ENCODE measurements at regions not wholly inside any gene's neighbourhood (a gene's known extent, or its start where the extent isn't known, plus 50 kb on each side); places are given as distances from the start of the nearest gene placed in this dataset.

DNA sequence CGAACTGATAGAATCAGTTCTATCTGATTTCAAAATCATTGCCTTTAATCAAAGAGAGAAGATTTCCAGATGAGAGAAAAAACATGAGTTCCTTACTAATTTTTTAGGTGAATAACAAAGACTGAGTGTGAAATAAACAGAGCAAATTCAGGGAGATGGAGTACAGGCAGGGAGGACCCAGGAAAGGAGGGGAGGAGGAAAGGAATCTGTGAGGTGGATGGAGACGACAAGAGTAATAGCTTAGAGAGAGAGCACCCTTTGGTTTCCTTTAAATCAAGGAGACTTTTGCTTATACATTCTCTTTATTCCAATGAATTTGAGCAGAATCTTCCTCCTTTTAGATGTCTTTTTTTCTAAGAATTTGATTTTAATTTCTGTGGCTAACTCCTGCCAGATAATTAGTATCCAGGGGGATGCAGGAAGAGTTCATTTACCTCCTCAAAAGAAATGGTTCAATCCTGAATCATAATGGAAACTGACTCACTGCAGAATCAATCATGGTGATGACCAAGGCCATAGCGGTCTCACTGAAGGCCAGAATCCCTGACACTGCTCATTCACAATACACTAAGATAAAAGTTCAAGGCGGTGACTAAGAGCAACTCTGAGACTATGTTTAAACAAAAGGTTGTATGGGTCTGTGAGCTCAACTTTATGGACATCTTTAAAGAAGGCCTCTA lies 234.0 kb upstream of the ZC3H12C start:
- Mint-ChIP-seq H3K27me3 (ENCODE audit: insufficient read depth, low read depth, poor library complexity) (no peaks in the 10 kb centered on the region), H3K36me3 (ENCODE audit: low read depth) (no peaks in the 10 kb centered on the region; the same call in 2 of the 3 replicates)
- no peak for ATAC-seq

More for the DNA sequence above, 234.0 kb upstream of the ZC3H12C start:
- Histone ChIP-seq H3F3A (replicated peaks; ENCODE audit: low read depth) (no peaks in the 10 kb centered on the region), H3K4me3 (no peak overlapping the region), H3K4me2 (no peak overlapping the region), H3K79me2 (replicated peaks; ENCODE audit: insufficient read depth) (no peaks in the 10 kb centered on the region), H4K20me1 (replicated peaks; ENCODE audit: insufficient read depth) (no peaks in the 10 kb centered on the region), H3K4me1 (ENCODE audit: insufficient read depth) (peaks cover 3% of the 10 kb centered on the region; the same call in 1 of the 2 replicates), H3K27ac (ENCODE audit: low read depth) (no peak overlapping the region), H2AFZ (no peak overlapping the region), H3K9me2 (ENCODE audit: insufficient read depth) (no peaks in the 10 kb centered on the region; the same call in 1 of the 2 replicates), H3K27me3 (ENCODE audit: insufficient read depth) (no peaks in the 10 kb centered on the region), H3K36me3 (ENCODE audit: insufficient read depth) (no peaks in the 10 kb centered on the region)
- Mint-ChIP-seq H3K27ac (no peak overlapping the region), H3K4me1 (peaks cover 2% of the 10 kb centered on the region; the same call in 2 of the 3 replicates), H3K9me3 (no peaks in the 10 kb centered on the region; the same call in 2 of the 3 replicates), H3K4me3 (no peak overlapping the region)
- TF ChIP-seq, protein P1, sequence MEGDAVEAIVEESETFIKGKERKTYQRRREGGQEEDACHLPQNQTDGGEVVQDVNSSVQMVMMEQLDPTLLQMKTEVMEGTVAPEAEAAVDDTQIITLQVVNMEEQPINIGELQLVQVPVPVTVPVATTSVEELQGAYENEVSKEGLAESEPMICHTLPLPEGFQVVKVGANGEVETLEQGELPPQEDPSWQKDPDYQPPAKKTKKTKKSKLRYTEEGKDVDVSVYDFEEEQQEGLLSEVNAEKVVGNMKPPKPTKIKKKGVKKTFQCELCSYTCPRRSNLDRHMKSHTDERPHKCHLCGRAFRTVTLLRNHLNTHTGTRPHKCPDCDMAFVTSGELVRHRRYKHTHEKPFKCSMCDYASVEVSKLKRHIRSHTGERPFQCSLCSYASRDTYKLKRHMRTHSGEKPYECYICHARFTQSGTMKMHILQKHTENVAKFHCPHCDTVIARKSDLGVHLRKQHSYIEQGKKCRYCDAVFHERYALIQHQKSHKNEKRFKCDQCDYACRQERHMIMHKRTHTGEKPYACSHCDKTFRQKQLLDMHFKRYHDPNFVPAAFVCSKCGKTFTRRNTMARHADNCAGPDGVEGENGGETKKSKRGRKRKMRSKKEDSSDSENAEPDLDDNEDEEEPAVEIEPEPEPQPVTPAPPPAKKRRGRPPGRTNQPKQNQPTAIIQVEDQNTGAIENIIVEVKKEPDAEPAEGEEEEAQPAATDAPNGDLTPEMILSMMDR (conservative IDR thresholded peaks at IDR 0.05; ENCODE audit: low read depth in 2 of 2): no peak
- TF ChIP-seq, protein P2, sequence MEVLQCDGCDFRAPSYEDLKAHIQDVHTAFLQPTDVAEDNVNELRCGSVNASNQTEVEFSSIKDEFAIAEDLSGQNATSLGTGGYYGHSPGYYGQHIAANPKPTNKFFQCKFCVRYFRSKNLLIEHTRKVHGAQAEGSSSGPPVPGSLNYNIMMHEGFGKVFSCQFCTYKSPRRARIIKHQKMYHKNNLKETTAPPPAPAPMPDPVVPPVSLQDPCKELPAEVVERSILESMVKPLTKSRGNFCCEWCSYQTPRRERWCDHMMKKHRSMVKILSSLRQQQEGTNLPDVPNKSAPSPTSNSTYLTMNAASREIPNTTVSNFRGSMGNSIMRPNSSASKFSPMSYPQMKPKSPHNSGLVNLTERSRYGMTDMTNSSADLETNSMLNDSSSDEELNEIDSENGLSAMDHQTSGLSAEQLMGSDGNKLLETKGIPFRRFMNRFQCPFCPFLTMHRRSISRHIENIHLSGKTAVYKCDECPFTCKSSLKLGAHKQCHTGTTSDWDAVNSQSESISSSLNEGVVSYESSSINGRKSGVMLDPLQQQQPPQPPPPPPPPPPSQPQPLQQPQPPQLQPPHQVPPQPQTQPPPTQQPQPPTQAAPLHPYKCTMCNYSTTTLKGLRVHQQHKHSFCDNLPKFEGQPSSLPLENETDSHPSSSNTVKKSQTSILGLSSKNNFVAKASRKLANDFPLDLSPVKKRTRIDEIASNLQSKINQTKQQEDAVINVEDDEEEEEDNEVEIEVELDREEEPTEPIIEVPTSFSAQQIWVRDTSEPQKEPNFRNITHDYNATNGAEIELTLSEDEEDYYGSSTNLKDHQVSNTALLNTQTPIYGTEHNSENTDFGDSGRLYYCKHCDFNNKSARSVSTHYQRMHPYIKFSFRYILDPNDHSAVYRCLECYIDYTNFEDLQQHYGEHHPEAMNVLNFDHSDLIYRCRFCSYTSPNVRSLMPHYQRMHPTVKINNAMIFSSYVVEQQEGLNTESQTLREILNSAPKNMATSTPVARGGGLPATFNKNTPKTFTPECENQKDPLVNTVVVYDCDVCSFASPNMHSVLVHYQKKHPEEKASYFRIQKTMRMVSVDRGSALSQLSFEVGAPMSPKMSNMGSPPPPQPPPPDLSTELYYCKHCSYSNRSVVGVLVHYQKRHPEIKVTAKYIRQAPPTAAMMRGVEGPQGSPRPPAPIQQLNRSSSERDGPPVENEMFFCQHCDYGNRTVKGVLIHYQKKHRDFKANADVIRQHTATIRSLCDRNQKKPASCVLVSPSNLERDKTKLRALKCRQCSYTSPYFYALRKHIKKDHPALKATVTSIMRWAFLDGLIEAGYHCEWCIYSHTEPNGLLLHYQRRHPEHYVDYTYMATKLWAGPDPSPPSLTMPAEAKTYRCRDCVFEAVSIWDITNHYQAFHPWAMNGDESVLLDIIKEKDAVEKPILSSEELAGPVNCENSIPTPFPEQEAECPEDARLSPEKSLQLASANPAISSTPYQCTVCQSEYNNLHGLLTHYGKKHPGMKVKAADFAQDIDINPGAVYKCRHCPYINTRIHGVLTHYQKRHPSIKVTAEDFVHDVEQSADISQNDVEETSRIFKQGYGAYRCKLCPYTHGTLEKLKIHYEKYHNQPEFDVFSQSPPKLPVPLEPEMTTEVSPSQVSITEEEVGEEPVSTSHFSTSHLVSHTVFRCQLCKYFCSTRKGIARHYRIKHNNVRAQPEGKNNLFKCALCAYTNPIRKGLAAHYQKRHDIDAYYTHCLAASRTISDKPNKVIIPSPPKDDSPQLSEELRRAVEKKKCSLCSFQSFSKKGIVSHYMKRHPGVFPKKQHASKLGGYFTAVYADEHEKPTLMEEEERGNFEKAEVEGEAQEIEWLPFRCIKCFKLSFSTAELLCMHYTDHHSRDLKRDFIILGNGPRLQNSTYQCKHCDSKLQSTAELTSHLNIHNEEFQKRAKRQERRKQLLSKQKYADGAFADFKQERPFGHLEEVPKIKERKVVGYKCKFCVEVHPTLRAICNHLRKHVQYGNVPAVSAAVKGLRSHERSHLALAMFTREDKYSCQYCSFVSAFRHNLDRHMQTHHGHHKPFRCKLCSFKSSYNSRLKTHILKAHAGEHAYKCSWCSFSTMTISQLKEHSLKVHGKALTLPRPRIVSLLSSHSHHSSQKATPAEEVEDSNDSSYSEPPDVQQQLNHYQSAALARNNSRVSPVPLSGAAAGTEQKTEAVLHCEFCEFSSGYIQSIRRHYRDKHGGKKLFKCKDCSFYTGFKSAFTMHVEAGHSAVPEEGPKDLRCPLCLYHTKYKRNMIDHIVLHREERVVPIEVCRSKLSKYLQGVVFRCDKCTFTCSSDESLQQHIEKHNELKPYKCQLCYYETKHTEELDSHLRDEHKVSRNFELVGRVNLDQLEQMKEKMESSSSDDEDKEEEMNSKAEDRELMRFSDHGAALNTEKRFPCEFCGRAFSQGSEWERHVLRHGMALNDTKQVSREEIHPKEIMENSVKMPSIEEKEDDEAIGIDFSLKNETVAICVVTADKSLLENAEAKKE (CRISPR knock-in tag; IDR thresholded peaks at IDR 0.05): no peak
- TF ChIP-seq NANOG (IDR thresholded peaks at IDR 0.05; ENCODE audit: borderline replicate concordance) (no peak), STAT1 (IDR thresholded peaks at IDR 0.05; ENCODE audit: unreplicated experiment) (no peak), EZH2phosphoT487 (IDR thresholded peaks at IDR 0.05; ENCODE audit: unreplicated experiment) (no peak), POLR2AphosphoS5 (IDR thresholded peaks at IDR 0.05; ENCODE audit: low read depth) (no peak), JUNB (IDR thresholded peaks at IDR 0.05; ENCODE audit: unreplicated experiment) (no peak), ZNF331 (CRISPR knock-in tag; IDR thresholded peaks at IDR 0.05; ENCODE audit: low read depth) (no peak), CREB1 (CRISPR knock-in tag; IDR thresholded peaks at IDR 0.05; ENCODE audit: low read depth) (no peak), ZNF114 (CRISPR knock-in tag; IDR thresholded peaks at IDR 0.05) (no peak), EZH2 (IDR thresholded peaks at IDR 0.05; ENCODE audit: low read depth, unreplicated experiment) (no peak)
- TF ChIP-seq, protein P3, sequence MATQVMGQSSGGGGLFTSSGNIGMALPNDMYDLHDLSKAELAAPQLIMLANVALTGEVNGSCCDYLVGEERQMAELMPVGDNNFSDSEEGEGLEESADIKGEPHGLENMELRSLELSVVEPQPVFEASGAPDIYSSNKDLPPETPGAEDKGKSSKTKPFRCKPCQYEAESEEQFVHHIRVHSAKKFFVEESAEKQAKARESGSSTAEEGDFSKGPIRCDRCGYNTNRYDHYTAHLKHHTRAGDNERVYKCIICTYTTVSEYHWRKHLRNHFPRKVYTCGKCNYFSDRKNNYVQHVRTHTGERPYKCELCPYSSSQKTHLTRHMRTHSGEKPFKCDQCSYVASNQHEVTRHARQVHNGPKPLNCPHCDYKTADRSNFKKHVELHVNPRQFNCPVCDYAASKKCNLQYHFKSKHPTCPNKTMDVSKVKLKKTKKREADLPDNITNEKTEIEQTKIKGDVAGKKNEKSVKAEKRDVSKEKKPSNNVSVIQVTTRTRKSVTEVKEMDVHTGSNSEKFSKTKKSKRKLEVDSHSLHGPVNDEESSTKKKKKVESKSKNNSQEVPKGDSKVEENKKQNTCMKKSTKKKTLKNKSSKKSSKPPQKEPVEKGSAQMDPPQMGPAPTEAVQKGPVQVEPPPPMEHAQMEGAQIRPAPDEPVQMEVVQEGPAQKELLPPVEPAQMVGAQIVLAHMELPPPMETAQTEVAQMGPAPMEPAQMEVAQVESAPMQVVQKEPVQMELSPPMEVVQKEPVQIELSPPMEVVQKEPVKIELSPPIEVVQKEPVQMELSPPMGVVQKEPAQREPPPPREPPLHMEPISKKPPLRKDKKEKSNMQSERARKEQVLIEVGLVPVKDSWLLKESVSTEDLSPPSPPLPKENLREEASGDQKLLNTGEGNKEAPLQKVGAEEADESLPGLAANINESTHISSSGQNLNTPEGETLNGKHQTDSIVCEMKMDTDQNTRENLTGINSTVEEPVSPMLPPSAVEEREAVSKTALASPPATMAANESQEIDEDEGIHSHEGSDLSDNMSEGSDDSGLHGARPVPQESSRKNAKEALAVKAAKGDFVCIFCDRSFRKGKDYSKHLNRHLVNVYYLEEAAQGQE (IDR thresholded peaks at IDR 0.05; ENCODE audit: unreplicated experiment): no peak
- TF ChIP-seq, protein P4, sequence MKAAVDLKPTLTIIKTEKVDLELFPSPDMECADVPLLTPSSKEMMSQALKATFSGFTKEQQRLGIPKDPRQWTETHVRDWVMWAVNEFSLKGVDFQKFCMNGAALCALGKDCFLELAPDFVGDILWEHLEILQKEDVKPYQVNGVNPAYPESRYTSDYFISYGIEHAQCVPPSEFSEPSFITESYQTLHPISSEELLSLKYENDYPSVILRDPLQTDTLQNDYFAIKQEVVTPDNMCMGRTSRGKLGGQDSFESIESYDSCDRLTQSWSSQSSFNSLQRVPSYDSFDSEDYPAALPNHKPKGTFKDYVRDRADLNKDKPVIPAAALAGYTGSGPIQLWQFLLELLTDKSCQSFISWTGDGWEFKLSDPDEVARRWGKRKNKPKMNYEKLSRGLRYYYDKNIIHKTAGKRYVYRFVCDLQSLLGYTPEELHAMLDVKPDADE (IDR thresholded peaks at IDR 0.05): no peak
- DNase-seq (ENCODE audit: low spot score): no peak
